ENCODE measurements at regions not wholly inside any gene's neighbourhood (a gene's known extent, or its start where the extent isn't known, plus 50 kb on each side); places are given as distances from the start of the nearest gene placed in this dataset.

DNA sequence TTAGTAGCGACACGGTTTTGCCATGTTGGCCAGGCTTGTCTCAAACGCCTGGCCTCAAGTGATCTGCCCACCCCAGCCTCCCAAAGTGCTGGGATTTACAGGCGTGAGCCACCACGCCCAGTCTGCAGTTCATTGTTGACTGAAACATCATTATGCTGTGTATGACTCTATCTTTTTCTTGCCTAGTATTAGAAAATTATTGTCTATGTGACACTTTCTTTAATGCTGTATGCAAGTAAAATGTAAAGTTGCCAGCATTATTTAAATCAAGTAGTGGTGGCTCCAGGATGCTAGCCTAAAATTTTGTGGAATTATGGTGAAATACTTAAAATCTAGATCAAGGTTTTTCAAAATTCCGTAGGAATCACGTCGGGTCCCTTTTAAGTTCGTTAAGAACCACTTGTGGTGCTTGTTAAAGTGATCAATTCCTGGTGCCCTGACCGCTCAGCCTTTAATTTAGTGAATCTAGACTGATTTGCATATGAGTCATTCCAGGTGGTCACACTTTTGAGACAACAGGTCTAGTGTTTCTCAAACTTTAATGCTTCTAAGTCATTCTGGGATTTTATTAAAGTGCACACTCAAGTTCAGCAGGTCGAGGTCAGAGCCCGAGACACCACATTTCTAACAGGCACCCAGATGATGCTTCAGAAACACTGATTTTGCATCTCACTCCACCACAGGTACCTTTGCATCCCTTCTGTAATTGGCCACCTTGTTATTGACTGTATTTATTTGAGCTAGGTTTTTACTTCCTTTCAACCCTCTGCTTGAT, 132.6 kb upstream of the MTHFD1L start:
- Histone ChIP-seq H3K4me1 (replicated peaks in 1 of 2; ENCODE audit: control insufficient read depth in 2 of 2, insufficient read depth in 2 of 2, low read length in 2 of 2) (no peaks in the 10 kb centered on the region), H3K36me3 (ENCODE audit: control insufficient read depth, insufficient read depth, low read length) (no peaks in the 10 kb centered on the region), H3K4me3 (no peak overlapping the region), H3K27me3 (ENCODE audit: control insufficient read depth in 2 of 2, insufficient read depth in 2 of 2, low read length in 2 of 2) (peaks cover 31 to 47% of the 10 kb centered on the region in 2 experiments), H3K27ac (ENCODE audit: extremely low read depth, low read depth, low read length) (no peak overlapping the region), H3K79me2 (ENCODE audit: control insufficient read depth, insufficient read depth, low read length) (no peaks in the 10 kb centered on the region), H3K9me3 (replicated peaks; ENCODE audit: control insufficient read depth, insufficient read depth, low read depth, low read length) (no peaks in the 10 kb centered on the region), H3K4me2 (ENCODE audit: insufficient read depth, low read length) (no peak overlapping the region), H4K20me1 (replicated peaks; ENCODE audit: control insufficient read depth, insufficient read depth, low read length) (no peaks in the 10 kb centered on the region), H2AFZ (ENCODE audit: low read depth, low read length) (no peak overlapping the region), H3K9ac (ENCODE audit: insufficient read depth in 1 of 2, low read depth in 2 of 2, low read length in 2 of 2) (no peak overlapping the region), H3K9me1 (ENCODE audit: control insufficient read depth, insufficient read depth, low read length) (no peaks in the 10 kb centered on the region)
- in situ Hi-C loops (cut with MboI) (no loop called here), intact Hi-C loops (cut with micrococcal nuclease) (no loop called here)
- ATAC-seq (no peak), FAIRE-seq (no peak), DNase-seq (ENCODE audit: extremely low read depth in 1 of 4, low spot score in 3 of 4) (no peak)
- ChIA-PET POLR2A (no interaction called here), CTCF (ENCODE audit: low intra/inter-chr PET ratio) (no interaction called here)
- no TSS peak for BruUV-seq (replicated peaks)
- WGBS (ENCODE audit: insufficient coverage, low coverage, missing lambda C conversion rate): under 1% methylated on average over 12 of the region's 12 CpGs
- TF ChIP-seq C11orf30 (IDR thresholded peaks at IDR 0.05; ENCODE audit: low read depth): 0 out of 2 replicates have a peak, but pooled peaks have one; percentile 6
- TF ChIP-seq FUS (optimal IDR thresholded peaks at IDR 0.05; ENCODE audit: low read depth, low read length): no peak
- TF ChIP-seq ZNF316 (IDR thresholded peaks at IDR 0.05): peak; percentile 46

DNA sequence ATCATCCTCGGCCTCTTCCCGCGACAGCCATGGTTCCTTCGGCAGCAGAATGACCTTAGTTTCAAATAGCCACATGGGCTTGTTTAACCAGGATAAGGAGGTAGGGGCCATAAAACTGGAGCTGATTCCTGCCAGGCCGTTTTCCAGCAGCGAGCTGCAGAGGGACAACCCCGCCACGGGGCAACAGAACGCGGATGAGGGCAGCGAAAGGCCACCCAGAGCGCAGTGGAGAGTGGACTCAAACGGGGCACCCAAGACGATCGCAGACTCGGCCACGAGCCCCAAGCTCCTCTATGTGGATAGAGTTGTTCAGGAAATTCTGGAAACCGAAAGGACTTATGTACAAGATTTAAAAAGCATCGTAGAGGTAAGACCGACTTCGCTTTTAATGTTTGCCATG, 131.8 kb upstream of the MTHFD1L start:
- Histone ChIP-seq H3K4me1 (replicated peaks in 1 of 2; ENCODE audit: control insufficient read depth in 2 of 2, insufficient read depth in 2 of 2, low read length in 2 of 2) (no peaks in the 10 kb centered on the region), H3K36me3 (ENCODE audit: control insufficient read depth, insufficient read depth, low read length) (no peaks in the 10 kb centered on the region), H4K20me1 (replicated peaks; ENCODE audit: control insufficient read depth, insufficient read depth, low read length) (no peaks in the 10 kb centered on the region), H3K4me2 (ENCODE audit: insufficient read depth, low read length) (no peak overlapping the region), H3K9me1 (ENCODE audit: control insufficient read depth, insufficient read depth, low read length) (no peaks in the 10 kb centered on the region), H2AFZ (ENCODE audit: low read depth, low read length) (no peak overlapping the region), H3K27me3 (ENCODE audit: control insufficient read depth in 2 of 2, insufficient read depth in 2 of 2, low read length in 2 of 2) (peaks cover 35 to 47% of the 10 kb centered on the region in 2 experiments), H3K27ac (ENCODE audit: extremely low read depth, low read depth, low read length) (no peak overlapping the region), H3K79me2 (ENCODE audit: control insufficient read depth, insufficient read depth, low read length) (no peaks in the 10 kb centered on the region), H3K4me3 (no peak overlapping the region), H3K9ac (ENCODE audit: insufficient read depth in 1 of 2, low read depth in 2 of 2, low read length in 2 of 2) (no peak overlapping the region), H3K9me3 (replicated peaks; ENCODE audit: control insufficient read depth, insufficient read depth, low read depth, low read length) (no peaks in the 10 kb centered on the region)
- POLR2A ChIA-PET: no interaction called here
- ATAC-seq: no peak
- no TSS peak for BruUV-seq (replicated peaks)
- WGBS (ENCODE audit: insufficient coverage, low coverage, missing lambda C conversion rate): 2% methylated on average over 21 of the region's 21 CpGs
- DNase-seq (ENCODE audit: extremely low read depth in 1 of 4, low spot score in 3 of 4): no peak
- CTCF ChIA-PET (ENCODE audit: low intra/inter-chr PET ratio): no interaction called here
- in situ Hi-C loops (cut with MboI) (no loop called here), intact Hi-C loops (cut with micrococcal nuclease) (no loop called here)
- FAIRE-seq: no peak
- TF ChIP-seq RAD51 (IDR thresholded peaks at IDR 0.05; ENCODE audit: borderline replicate concordance, low read depth) (no peak), HNRNPL (IDR thresholded peaks at IDR 0.05; ENCODE audit: low read depth, low read length) (no peak), KDM1A (IDR thresholded peaks at IDR 0.05) (no peak), HNRNPK (IDR thresholded peaks at IDR 0.05; ENCODE audit: low read depth, low read length, poor library complexity, severe bottlenecking) (no peak), ZNF507 (tag; conservative IDR thresholded peaks at IDR 0.05) (no peak), POLR2B (IDR thresholded peaks at IDR 0.05; ENCODE audit: low read depth, partially characterized antibody) (no peak), PCBP1 (IDR thresholded peaks at IDR 0.05; ENCODE audit: low read depth, low read length, poor library complexity, severe bottlenecking) (no peak), MYBL2 (IDR thresholded peaks at IDR 0.05; ENCODE audit: low read depth) (no peak), MYBL2 (CRISPR knock-in tag; IDR thresholded peaks at IDR 0.05; ENCODE audit: borderline replicate concordance) (no peak), NCOA2 (IDR thresholded peaks at IDR 0.05; ENCODE audit: partially characterized antibody in 2 of 2) (no peak), HIVEP1 (CRISPR knock-in tag; IDR thresholded peaks at IDR 0.05) (no peak), SNRNP70 (optimal IDR thresholded peaks at IDR 0.05; ENCODE audit: low read depth, low read length) (no peak)
- TF ChIP-seq, protein P1, sequence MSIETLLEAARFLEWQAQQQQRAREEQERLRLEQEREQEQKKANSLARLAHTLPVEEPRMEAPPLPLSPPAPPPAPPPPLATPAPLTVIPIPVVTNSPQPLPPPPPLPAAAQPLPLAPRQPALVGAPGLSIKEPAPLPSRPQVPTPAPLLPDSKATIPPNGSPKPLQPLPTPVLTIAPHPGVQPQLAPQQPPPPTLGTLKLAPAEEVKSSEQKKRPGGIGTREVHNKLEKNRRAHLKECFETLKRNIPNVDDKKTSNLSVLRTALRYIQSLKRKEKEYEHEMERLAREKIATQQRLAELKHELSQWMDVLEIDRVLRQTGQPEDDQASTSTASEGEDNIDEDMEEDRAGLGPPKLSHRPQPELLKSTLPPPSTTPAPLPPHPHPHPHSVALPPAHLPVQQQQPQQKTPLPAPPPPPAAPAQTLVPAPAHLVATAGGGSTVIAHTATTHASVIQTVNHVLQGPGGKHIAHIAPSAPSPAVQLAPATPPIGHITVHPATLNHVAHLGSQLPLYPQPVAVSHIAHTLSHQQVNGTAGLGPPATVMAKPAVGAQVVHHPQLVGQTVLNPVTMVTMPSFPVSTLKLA (conservative IDR thresholded peaks at IDR 0.05): no peak
